ENCODE measurements at regions not wholly inside any gene's neighbourhood (a gene's known extent, or its start where the extent isn't known, plus 50 kb on each side); places are given as distances from the start of the nearest gene placed in this dataset.
"Not testable (repeated sequence)": the region's sequence is repeated elsewhere in the genome, so short reads cannot be mapped to it uniquely, and the experiment has no call there.

GRCh38 chr5:108472237-108472636 is 90.3 kb upstream of the FBXL17 start:
- no peak overlapping the region for H3K4me3 ChIP-seq (ENCODE audit: low read depth, low read length)
- TF ChIP-seq, protein P1, sequence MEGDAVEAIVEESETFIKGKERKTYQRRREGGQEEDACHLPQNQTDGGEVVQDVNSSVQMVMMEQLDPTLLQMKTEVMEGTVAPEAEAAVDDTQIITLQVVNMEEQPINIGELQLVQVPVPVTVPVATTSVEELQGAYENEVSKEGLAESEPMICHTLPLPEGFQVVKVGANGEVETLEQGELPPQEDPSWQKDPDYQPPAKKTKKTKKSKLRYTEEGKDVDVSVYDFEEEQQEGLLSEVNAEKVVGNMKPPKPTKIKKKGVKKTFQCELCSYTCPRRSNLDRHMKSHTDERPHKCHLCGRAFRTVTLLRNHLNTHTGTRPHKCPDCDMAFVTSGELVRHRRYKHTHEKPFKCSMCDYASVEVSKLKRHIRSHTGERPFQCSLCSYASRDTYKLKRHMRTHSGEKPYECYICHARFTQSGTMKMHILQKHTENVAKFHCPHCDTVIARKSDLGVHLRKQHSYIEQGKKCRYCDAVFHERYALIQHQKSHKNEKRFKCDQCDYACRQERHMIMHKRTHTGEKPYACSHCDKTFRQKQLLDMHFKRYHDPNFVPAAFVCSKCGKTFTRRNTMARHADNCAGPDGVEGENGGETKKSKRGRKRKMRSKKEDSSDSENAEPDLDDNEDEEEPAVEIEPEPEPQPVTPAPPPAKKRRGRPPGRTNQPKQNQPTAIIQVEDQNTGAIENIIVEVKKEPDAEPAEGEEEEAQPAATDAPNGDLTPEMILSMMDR (IDR thresholded peaks at IDR 0.05; ENCODE audit: low read depth, low read length): no peak
- DNase-seq (ENCODE audit: low read depth, low spot score): no peak
- in situ Hi-C loops (cut with HindIII; ENCODE audit: low sequenced_read_pairs): no loop called here

DNA sequence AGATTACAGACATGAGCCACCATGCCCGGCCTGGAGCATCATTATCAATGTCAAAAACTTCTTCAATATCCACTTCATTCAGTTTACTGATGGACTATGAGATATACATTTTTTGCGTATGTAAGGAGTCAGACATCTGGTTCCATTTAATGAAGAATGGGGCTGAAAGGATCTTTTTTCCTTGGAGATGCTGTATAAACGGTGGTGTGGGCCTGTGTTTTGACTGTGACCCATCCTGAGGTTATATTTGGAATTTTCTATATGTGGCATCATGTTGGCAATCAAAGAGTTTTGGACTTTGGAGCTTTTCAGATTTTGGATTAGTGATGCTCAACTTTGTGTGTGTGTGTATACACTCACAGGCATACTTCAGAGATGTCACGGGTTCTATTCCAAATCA is 85.7 kb upstream of the FBXL17 start:
- H3K4me3 ChIP-seq (ENCODE audit: low read depth, low read length): no peak overlapping the region
- in situ Hi-C loops (cut with HindIII; ENCODE audit: low sequenced_read_pairs): no loop called here
- no peak for DNase-seq (ENCODE audit: low read depth, low spot score)
- TF ChIP-seq, protein P1 (IDR thresholded peaks at IDR 0.05; ENCODE audit: low read depth, low read length): no peak

DNA sequence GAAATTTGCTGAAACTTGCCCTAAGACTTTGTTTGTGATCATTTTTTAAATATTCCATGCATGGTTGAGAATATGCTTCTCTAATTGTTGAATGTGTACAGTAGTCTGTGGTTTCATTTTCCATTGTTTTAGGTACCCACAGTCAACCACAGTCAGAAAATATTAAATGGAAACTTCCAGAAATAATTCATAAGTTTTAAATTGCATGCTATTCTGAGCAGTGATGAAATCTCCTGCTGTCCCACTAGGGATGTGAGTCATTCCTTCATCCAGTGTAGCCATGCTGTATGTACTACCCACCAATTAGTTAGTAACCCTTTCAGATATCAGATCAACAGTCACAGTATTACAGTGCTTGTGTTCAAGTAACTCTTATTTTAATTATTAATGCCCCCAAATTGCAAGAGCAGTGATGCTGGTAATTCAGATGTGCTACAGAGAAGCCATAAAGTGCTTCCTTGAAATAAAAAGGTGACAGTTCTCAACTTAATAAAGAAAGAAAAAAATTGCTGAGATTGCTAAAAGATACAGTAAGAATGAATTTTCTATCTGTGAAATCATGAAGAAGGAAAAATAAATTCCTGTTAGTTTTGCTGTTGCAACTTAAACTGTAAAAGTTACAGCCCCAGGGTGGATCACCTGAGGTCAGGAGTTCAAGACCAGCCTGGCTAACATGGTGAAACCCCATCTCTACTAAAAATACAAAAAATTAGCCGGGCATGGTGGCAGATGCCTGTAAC is 79.9 kb upstream of the FBXL17 start:
- no peak overlapping the region for H3K4me3 ChIP-seq (ENCODE audit: low read depth, low read length)
- in situ Hi-C loops (cut with HindIII; ENCODE audit: low sequenced_read_pairs): no loop called here
- peak; percentile 48 for DNase-seq (ENCODE audit: low read depth, low spot score)
- TF ChIP-seq, protein P1 (IDR thresholded peaks at IDR 0.05; ENCODE audit: low read depth, low read length): no peak

DNA sequence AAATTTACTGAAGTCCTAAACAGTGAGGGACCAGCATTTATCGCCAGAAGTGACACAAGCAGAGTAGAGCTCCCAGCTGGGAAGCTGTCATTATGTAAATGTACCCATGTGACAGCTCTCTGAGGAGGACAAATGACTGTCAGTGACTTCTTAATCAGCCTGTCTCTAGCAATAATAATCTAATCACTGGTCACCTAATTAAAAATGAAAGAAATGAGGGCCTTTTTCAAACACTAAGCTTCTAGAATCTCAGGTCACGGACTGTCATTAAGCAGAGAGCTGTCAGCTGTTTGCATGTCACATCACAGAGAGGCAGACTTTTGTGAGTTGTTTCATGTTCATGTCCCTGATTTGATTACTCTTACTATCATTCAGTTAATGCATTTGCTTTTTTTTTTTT is 77.9 kb upstream of the FBXL17 start:
- no peak for DNase-seq (ENCODE audit: low read depth, low spot score)
- TF ChIP-seq, protein P1 (IDR thresholded peaks at IDR 0.05; ENCODE audit: low read depth, low read length): no peak
- in situ Hi-C loops (cut with HindIII; ENCODE audit: low sequenced_read_pairs): no loop called here
- H3K4me3 ChIP-seq (ENCODE audit: low read depth, low read length): no peak overlapping the region

GRCh38 chr5:108451269-108451668 is 69.4 kb upstream of the FBXL17 start:
- H3K4me3 ChIP-seq (ENCODE audit: low read depth, low read length): no peak overlapping the region
- no peak for DNase-seq (ENCODE audit: low read depth, low spot score)
- in situ Hi-C loops (cut with HindIII; ENCODE audit: low sequenced_read_pairs): no loop called here
- TF ChIP-seq, protein P1 (IDR thresholded peaks at IDR 0.05; ENCODE audit: low read depth, low read length): no peak

GRCh38 chr5:108444130-108444529 is 62.2 kb upstream of the FBXL17 start:
- H3K4me3 ChIP-seq (ENCODE audit: low read depth, low read length); in situ Hi-C loops (cut with HindIII; ENCODE audit: low sequenced_read_pairs); DNase-seq (ENCODE audit: low read depth, low spot score): not testable (repeated sequence)

DNA sequence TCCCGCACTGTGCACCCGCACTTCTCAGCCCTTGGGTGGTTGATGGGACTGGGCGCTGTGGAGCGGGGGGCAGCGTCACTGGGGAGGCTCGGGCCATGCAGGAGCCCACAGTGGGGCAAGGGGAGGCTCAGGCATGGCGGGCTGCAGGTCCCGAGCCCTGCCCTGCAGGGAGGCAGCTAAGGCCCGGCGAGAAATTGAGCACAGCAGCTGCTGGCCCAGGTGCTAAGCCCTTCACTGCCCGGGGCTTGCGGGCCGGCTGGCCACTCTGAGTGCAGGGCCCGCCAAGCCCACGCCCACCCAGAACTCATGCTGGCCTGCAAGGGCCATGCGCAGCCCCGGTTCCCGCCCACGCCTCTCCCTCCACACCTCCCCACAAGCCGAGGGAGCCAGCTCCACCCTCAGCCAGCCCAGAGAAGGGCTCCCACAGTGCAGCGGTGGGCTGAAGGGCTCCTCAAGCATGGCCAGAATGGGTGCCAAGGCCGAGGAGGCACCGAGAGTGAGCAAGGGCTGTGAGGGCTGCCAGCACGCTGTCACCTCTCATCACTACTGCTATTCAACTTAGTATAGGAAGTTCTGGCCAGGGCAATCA is 60.3 kb upstream of the FBXL17 start:
- in situ Hi-C loops (cut with HindIII; ENCODE audit: low sequenced_read_pairs); H3K4me3 ChIP-seq (ENCODE audit: low read depth, low read length); DNase-seq (ENCODE audit: low read depth, low spot score): not testable (repeated sequence)

All from astrocyte of the spinal cord (primary cell).